CD4-positive, alpha-beta T cell treated with Interleukin-21 for 1 hour (primary cell): ENCODE measurements at regions not wholly inside any gene's neighbourhood (a gene's known extent, or its start where the extent isn't known, plus 50 kb on each side); places are given as distances from the start of the nearest gene placed in this dataset.
A peak's percentile ranks its signal among the peaks of the same experiment; 100 is the strongest.
"Not testable (repeated sequence)": the region's sequence is repeated elsewhere in the genome, so short reads cannot be mapped to it uniquely, and the experiment has no call there.

ENCODE experiments used
- DNase-seq: peaks from one replicate; pipeline ENCODE4 v3.0.0-alpha.2; 2020

GRCh38 chr11:35046681-35047080 is 92.3 kb upstream of the CD44 start:
- DNase-seq = peak; percentile 52

- DNase-seq = peak; percentile 83
Measured at GRCh38 chr11:35047179-35047578, 91.8 kb upstream of the CD44 start.

- no peak for DNase-seq
Measured at GRCh38 chr11:35047769-35048168, 91.2 kb upstream of the CD44 start.

GRCh38 chr11:35048346-35048745 is 90.6 kb upstream of the CD44 start:
- DNase-seq = not testable (repeated sequence)

- DNase-seq = no peak
Measured at GRCh38 chr11:35049859-35050531, 89.0 kb upstream of the CD44 start.

GRCh38 chr11:35050541-35050995 is 88.4 kb upstream of the CD44 start:
- no peak for DNase-seq

- DNase-seq = no peak
Measured at GRCh38 chr11:35056391-35057093, 82.4 kb upstream of the CD44 start.

- no peak for DNase-seq
Measured at GRCh38 chr11:35057926-35058668, 80.9 kb upstream of the CD44 start.

GRCh38 chr11:35058669-35059434 is 80.1 kb upstream of the CD44 start:
- no peak for DNase-seq

GRCh38 chr11:35061516-35062440 is 77.2 kb upstream of the CD44 start:
- no peak for DNase-seq

- DNase-seq = no peak
Measured at GRCh38 chr11:35063488-35063931, 75.5 kb upstream of the CD44 start.

- DNase-seq = no peak
Measured at GRCh38 chr11:35064114-35064800, 74.7 kb upstream of the CD44 start.

GRCh38 chr11:35065566-35065965 is 73.4 kb upstream of the CD44 start:
- no peak for DNase-seq

- no peak for DNase-seq
Measured at GRCh38 chr11:35066030-35066429, 72.9 kb upstream of the CD44 start.

GRCh38 chr11:35066783-35067423 is 72.1 kb upstream of the CD44 start:
- peak; percentile 59 for DNase-seq

GRCh38 chr11:35071722-35072121 is 67.2 kb upstream of the CD44 start:
- no peak for DNase-seq

- DNase-seq = no peak
Measured at GRCh38 chr11:35073691-35074419, 65.1 kb upstream of the CD44 start.

- no peak for DNase-seq
Measured at GRCh38 chr11:35076201-35077100, 62.5 kb upstream of the CD44 start.
